HepG2 (cell line): ENCODE measurements at regions not wholly inside any gene's neighbourhood (a gene's known extent, or its start where the extent isn't known, plus 50 kb on each side); places are given as distances from the start of the nearest gene placed in this dataset.

Experiments used
- ATAC-seq: fragments of 200-7000 bp; cut with Tn5 transposase; 3 replicates; pipeline ENCODE4 v1.9.1; 2020; ENCODE audit warnings: mild to moderate bottlenecking, moderate library complexity
- BruUV-seq: library from RNA; stranded (reverse); fragments of 400-500 nt; replicated peaks from 2 replicates; lab custom pipeline; 2021; lab: Mats Ljungman, UMichigan
- CTCF ChIA-PET: fragments of 300-600 bp; formaldehyde crosslinking; extraction: SDS; loops from one replicate; lab custom pipeline; 2021; ENCODE audit warnings: low total read pairs, inconsistent platforms, low intra/inter-chr PET ratio; lab: Yijun Ruan, JAX
- POLR2A ChIA-PET: fragments of 350-600 bp; sonication (Branson Sonifier 250); formaldehyde crosslinking; loops from one replicate; lab custom pipeline; 2020; ENCODE audit warnings: antibody characterized with exemption, inconsistent platforms; lab: Yijun Ruan, JAX
- DNase-seq: peaks from one replicate; pipeline ENCODE4 v3.0.0-alpha.2; 2015; ENCODE audit warnings: low spot score
- FAIRE-seq: peaks from 3 replicates; lab custom pipeline; 2011; peaks lifted over from hg19 to GRCh38; lab: Jason Lieb, UNC
- H2AFZ ChIP-seq: one replicate; pipeline ENCODE4 v1.6.1; 2011; ENCODE audit warnings: low read length, inconsistent platforms
- H3K27ac ChIP-seq: fragments of 300-600 bp; 3 replicates; pipeline ENCODE4 v1.8.0; 2011; ENCODE audit warnings: mixed run types, mild to moderate bottlenecking, mixed read lengths, low read length, inconsistent platforms; ENCODE audit not compliant: insufficient read depth; ENCODE audit errors: extremely low read length
- H3K27me3 ChIP-seq, 2 experiments: fragments of 200-600 bp in 1 of 2; 2 replicates in 1 of 2; 3 replicates in 1 of 2; pipeline versions ENCODE4 v1.6.0 to v1.8.0; 2011; ENCODE audit warnings: low read length in 2 of 2, mild to moderate bottlenecking in 2 of 2, moderate library complexity in 2 of 2, inconsistent platforms in 1 of 2; ENCODE audit not compliant: insufficient read depth in 2 of 2, control insufficient read depth in 1 of 2
- H3K36me3 ChIP-seq, 2 experiments: fragments of 200-600 bp in 1 of 2; replicated peaks in 1 of 2; 2 replicates in 1 of 2; 3 replicates in 1 of 2; pipeline versions ENCODE4 v1.5.1 to v1.8.0; 2011; ENCODE audit warnings: low read length in 2 of 2, inconsistent platforms in 1 of 2; ENCODE audit not compliant: insufficient read depth in 2 of 2, control insufficient read depth in 1 of 2
- H3K4me1 ChIP-seq: 2 replicates; pipeline ENCODE4 v1.5.1; 2012; ENCODE audit warnings: low read length, inconsistent platforms; ENCODE audit not compliant: insufficient read depth
- H3K4me2 ChIP-seq: 2 replicates; pipeline ENCODE4 v1.6.0; 2011; ENCODE audit warnings: low read depth, low read length, inconsistent platforms
- H3K4me3 ChIP-seq, 3 experiments: fragments of 200-600 bp in 1 of 3; sonication (generic), shearing (Covaris generic) in 1 of 3; replicated peaks in 1 of 3; 2 replicates each; pipeline ENCODE4 v1.5.1; 2011 to 2016; ENCODE audit warnings: low read length in 3 of 3, inconsistent platforms in 2 of 3, low read depth in 2 of 3, mild to moderate bottlenecking in 2 of 3, control low read depth in 1 of 3, mixed read lengths in 1 of 3; ENCODE audit not compliant: insufficient read depth in 1 of 3
- H3K79me2 ChIP-seq: one replicate; pipeline ENCODE4 v1.6.1; 2011; ENCODE audit warnings: low read length, inconsistent platforms; ENCODE audit not compliant: insufficient read depth
- H3K9ac ChIP-seq: 2 replicates; pipeline ENCODE4 v1.6.0; 2011; ENCODE audit warnings: mild to moderate bottlenecking, low read depth, low read length, inconsistent platforms; ENCODE audit not compliant: insufficient read depth
- H3K9me3 ChIP-seq: 2 replicates; pipeline ENCODE4 v1.5.1; 2012; ENCODE audit warnings: mild to moderate bottlenecking, low read length
- H4K20me1 ChIP-seq: 2 replicates; pipeline ENCODE4 v1.6.0; 2011; ENCODE audit warnings: inconsistent platforms, mild to moderate bottlenecking, low read length, moderate library complexity; ENCODE audit not compliant: insufficient read depth
- CREB3 ChIP-seq: sonication (generic); formaldehyde crosslinking; IDR thresholded peaks from 2 replicates; pipeline ENCODE4 v1.5.0; 2020; ENCODE audit warnings: missing genetic modification reagents
- JARID2 ChIP-seq: sonication (generic); formaldehyde crosslinking; IDR thresholded peaks from 2 replicates; pipeline ENCODE4 v1.8.1; 2023; ENCODE audit warnings: missing genetic modification reagents, inconsistent platforms; ENCODE audit not compliant: insufficient replicate concordance
- RBFOX2 ChIP-seq: fragments of 200-400 bp; formaldehyde crosslinking; IDR thresholded peaks from 2 replicates; pipeline ENCODE4 v1.6.1; 2017; ENCODE audit warnings: low read depth, mild to moderate bottlenecking, low read length
- TCF7L2 ChIP-seq: IDR thresholded peaks from 2 replicates; pipeline ENCODE4 v1.6.1; 2011; ENCODE audit warnings: mild to moderate bottlenecking, low read depth, low read length, moderate library complexity
- ZNF180 ChIP-seq: sonication (generic); formaldehyde crosslinking; IDR thresholded peaks from 2 replicates; pipeline ENCODE4 v1.4.0; 2020; ENCODE audit warnings: low read depth, missing genetic modification reagents, borderline replicate concordance
- ZNF264 ChIP-seq: sonication (generic); formaldehyde crosslinking; IDR thresholded peaks from 2 replicates; pipeline ENCODE4 v1.4.0; 2020; ENCODE audit warnings: missing genetic modification reagents
- ZNF569 ChIP-seq: sonication (generic); formaldehyde crosslinking; IDR thresholded peaks from 2 replicates; pipeline ENCODE4 v1.5.0; 2020; ENCODE audit warnings: mild to moderate bottlenecking, missing genetic modification reagents, moderate library complexity, borderline replicate concordance
- ZNF614 ChIP-seq: IDR thresholded peaks from 2 replicates; pipeline ENCODE4 v1.6.1; 2018; ENCODE audit warnings: missing biosample characterization, missing genetic modification reagents, inconsistent platforms, borderline replicate concordance
- ZNF7 ChIP-seq: IDR thresholded peaks from 2 replicates; pipeline ENCODE4 v1.6.1; 2016; ENCODE audit warnings: missing biosample characterization, missing genetic modification reagents
- ZNF776 ChIP-seq: sonication (generic); formaldehyde crosslinking; IDR thresholded peaks from 2 replicates; pipeline ENCODE4 v1.4.0; 2020; ENCODE audit warnings: mild to moderate bottlenecking, missing genetic modification reagents
- WGBS: methylation state at CpG from one replicate; pipeline ENCODE4 v1.1.6; 2017; ENCODE audit warnings: low lambda C conversion rate; 5-methylcytosine and 5-hydroxymethylcytosine counted together
- in situ Hi-C: cut with HindIII; loops from 2 replicates; pipeline ENCODE4 v1.10.0; 2017; ENCODE audit warnings: low pct_unique_long_range_greater_than_20kb; ENCODE audit not compliant: extremely low pct_ligation_motif_present
- intact Hi-C: fragments of 100-400 bp; cut with micrococcal nuclease; formaldehyde crosslinking; loops from one replicate; pipeline ENCODE4 v1.10.0; 2022; ENCODE audit not compliant: unreplicated experiment
- TF ChIP-seq, protein P1 (sequence below): sonication (generic); formaldehyde crosslinking; IDR thresholded peaks from 2 replicates; pipeline ENCODE4 v1.4.0; 2020; ENCODE audit warnings: missing genetic modification reagents
- TF ChIP-seq, protein P2 (sequence below): sonication (generic); formaldehyde crosslinking; IDR thresholded peaks from 2 replicates; pipeline ENCODE4 v1.8.0; 2022; ENCODE audit warnings: mild to moderate bottlenecking, missing genetic modification reagents, borderline replicate concordance

GRCh38 chr15:70580958-70581357 lies 182.4 kb downstream of the UACA start:
- no peak overlapping the region for H3K4me3 ChIP-seq

More at GRCh38 chr15:70580958-70581357, 182.4 kb downstream of the UACA start:
- intact Hi-C loops (no loop called here), in situ Hi-C loops (no loop called here)
- no peak for DNase-seq
- Histone ChIP-seq H3K36me3 (no peaks in the 10 kb centered on the region), H3K79me2 (no peaks in the 10 kb centered on the region), H2AFZ (no peak overlapping the region), H4K20me1 (no peaks in the 10 kb centered on the region), H3K9me3 (no peaks in the 10 kb centered on the region), H3K9ac (no peak overlapping the region), H3K27me3 (peaks cover 0 to 3% of the 10 kb centered on the region in 2 experiments; a peak in 1 of 5 replicates), H3K4me1 (peaks cover 19% of the 10 kb centered on the region), H3K27ac (no peak overlapping the region), H3K4me2 (no peak overlapping the region)
- FAIRE-seq = no peak
- 79% methylated on average over 6 of the region's 6 CpGs for WGBS
- CTCF ChIA-PET = no interaction called here
- TF ChIP-seq ZNF569 (no peak), ZNF776 (CRISPR knock-in tag) (no peak), ZNF264 (CRISPR knock-in tag) (no peak), JARID2 (CRISPR knock-in tag) (no peak), RBFOX2 (no peak), TCF7L2 (no peak), ZNF180 (CRISPR knock-in tag) (no peak), ZNF614 (CRISPR knock-in tag) (no peak), CREB3 (CRISPR knock-in tag) (no peak), ZNF7 (CRISPR knock-in tag) (no peak)
- TF ChIP-seq, protein P1, sequence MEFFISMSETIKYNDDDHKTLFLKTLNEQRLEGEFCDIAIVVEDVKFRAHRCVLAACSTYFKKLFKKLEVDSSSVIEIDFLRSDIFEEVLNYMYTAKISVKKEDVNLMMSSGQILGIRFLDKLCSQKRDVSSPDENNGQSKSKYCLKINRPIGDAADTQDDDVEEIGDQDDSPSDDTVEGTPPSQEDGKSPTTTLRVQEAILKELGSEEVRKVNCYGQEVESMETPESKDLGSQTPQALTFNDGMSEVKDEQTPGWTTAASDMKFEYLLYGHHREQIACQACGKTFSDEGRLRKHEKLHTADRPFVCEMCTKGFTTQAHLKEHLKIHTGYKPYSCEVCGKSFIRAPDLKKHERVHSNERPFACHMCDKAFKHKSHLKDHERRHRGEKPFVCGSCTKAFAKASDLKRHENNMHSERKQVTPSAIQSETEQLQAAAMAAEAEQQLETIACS (CRISPR knock-in tag) = no peak
- TF ChIP-seq, protein P2, sequence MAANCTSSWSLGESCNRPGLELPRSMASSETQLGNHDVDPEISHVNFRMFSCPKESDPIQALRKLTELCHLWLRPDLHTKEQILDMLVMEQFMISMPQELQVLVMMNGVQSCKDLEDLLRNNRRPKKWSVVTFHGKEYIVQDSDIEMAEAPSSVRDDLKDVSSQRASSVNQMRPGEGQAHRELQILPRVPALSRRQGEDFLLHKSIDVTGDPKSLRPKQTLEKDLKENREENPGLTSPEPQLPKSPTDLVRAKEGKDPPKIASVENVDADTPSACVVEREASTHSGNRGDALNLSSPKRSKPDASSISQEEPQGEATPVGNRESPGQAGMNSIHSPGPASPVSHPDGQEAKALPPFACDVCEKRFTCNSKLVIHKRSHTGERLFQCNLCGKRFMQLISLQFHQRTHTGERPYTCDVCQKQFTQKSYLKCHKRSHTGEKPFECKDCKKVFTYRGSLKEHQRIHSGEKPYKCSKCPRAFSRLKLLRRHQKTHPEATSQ (CRISPR knock-in tag) = no peak
- POLR2A ChIA-PET = no interaction called here
- BruUV-seq = no TSS peak
- no peak for ATAC-seq
